Osteocyte (in vitro differentiated cells): ENCODE measurements at regions not wholly inside any gene's neighbourhood (a gene's known extent, or its start where the extent isn't known, plus 50 kb on each side); places are given as distances from the start of the nearest gene placed in this dataset.

Experiments used
- DNase-seq: peaks from one replicate; pipeline ENCODE4 v3.0.0; 2021; ENCODE audit warnings: mixed read lengths; ENCODE audit not compliant: unreplicated experiment; ENCODE audit errors: extremely low spot score
- H3K27ac Mint-ChIP-seq: one replicate; pipeline ENCODE4 v1.8.0; 2021; ENCODE audit warnings: mild to moderate bottlenecking, mixed read lengths; ENCODE audit not compliant: unreplicated experiment
- H3K27me3 Mint-ChIP-seq: one replicate; pipeline ENCODE4 v1.8.0; 2021; ENCODE audit warnings: mixed read lengths; ENCODE audit not compliant: unreplicated experiment
- H3K36me3 Mint-ChIP-seq: one replicate; pipeline ENCODE4 v1.8.0; 2021; ENCODE audit warnings: mixed read lengths; ENCODE audit not compliant: unreplicated experiment
- H3K4me1 Mint-ChIP-seq: one replicate; pipeline ENCODE4 v1.8.0; 2021; ENCODE audit warnings: mixed read lengths; ENCODE audit not compliant: unreplicated experiment
- H3K4me3 Mint-ChIP-seq: one replicate; pipeline ENCODE4 v1.8.0; 2021; ENCODE audit warnings: mild to moderate bottlenecking, moderate library complexity, mixed read lengths; ENCODE audit not compliant: unreplicated experiment
- H3K9me3 Mint-ChIP-seq: one replicate; pipeline ENCODE4 v1.8.0; 2021; ENCODE audit warnings: mixed read lengths; ENCODE audit not compliant: unreplicated experiment
- TF ChIP-seq, protein P1 (sequence below): fragments of 200-600 bp; sonication (generic); IDR thresholded peaks from 2 replicates; pipeline ENCODE4 v1.5.0; 2021; ENCODE audit warnings: antibody characterized with exemption, mild to moderate bottlenecking, moderate library complexity

DNA sequence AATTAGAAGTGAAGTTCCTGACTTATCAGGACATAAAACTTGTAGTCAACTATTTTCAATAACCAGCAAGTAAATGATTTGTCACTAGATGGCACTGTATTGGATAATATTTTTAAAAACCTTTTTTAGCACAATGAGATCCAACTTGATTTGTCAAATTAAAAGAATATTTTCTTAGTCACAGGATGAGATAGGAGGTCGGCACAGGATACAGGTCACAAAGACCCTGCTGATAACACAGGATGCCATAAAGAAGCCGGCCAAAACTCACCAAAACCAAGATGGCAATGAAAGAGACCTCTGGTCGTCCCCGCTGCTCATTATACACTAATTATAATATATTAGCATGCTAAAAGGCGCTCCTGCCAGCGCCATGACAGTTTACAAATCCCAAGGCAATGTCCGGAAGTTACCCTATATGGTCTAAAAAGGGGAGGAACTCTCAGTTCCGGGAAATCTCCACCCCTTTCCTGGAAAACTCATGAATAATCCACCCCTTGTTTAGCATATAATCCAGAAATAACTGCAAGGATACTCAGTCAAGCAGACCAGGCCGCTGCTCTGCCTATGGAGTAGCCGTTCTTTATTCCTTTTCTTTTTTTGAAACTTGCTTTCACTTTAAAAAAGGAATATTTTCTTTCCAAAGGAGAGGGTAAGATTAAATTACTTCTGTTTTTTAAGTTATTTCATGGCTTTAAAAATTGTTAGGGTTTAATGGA, 255.7 kb upstream of the MKLN1 start:
- no peak for DNase-seq
- TF ChIP-seq, protein P1, sequence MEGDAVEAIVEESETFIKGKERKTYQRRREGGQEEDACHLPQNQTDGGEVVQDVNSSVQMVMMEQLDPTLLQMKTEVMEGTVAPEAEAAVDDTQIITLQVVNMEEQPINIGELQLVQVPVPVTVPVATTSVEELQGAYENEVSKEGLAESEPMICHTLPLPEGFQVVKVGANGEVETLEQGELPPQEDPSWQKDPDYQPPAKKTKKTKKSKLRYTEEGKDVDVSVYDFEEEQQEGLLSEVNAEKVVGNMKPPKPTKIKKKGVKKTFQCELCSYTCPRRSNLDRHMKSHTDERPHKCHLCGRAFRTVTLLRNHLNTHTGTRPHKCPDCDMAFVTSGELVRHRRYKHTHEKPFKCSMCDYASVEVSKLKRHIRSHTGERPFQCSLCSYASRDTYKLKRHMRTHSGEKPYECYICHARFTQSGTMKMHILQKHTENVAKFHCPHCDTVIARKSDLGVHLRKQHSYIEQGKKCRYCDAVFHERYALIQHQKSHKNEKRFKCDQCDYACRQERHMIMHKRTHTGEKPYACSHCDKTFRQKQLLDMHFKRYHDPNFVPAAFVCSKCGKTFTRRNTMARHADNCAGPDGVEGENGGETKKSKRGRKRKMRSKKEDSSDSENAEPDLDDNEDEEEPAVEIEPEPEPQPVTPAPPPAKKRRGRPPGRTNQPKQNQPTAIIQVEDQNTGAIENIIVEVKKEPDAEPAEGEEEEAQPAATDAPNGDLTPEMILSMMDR: peak; percentile 55
- Mint-ChIP-seq H3K4me3 (no peak overlapping the region), H3K27ac (peak overlapping the region; percentile 40), H3K27me3 (no peaks in the 10 kb centered on the region), H3K4me1 (peaks cover 27% of the 10 kb centered on the region), H3K36me3 (peaks cover 17% of the 10 kb centered on the region), H3K9me3 (no peaks in the 10 kb centered on the region)

DNA sequence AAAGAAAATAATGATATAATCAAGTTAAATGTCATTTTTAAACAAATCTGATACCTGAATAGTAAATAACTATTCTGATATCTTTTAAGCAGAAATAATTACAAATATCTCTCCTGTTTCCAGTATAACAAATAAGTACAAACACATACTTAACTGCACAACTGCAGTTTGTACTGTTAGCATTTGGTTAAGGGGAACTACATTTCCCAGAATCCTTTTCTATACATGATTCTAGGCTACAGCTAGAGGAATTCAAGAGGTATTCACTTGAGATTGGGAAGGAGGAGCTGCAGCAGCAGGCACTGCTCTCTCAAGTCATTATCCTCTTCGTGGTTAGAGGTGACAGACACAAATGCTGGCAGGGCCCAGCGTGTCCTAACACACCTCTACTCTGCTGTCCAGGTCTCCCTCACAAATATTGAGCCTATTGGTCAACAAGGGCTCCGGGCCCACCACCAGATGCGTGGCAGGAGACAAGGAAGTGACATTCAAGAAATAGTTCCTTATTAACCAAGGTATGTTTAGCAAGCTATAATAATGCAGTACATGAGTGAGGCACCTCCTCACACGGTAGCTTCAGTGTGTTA, 255.1 kb upstream of the MKLN1 start:
- TF ChIP-seq, protein P1: no peak
- Mint-ChIP-seq H3K27ac (no peak overlapping the region), H3K36me3 (peaks cover 19% of the 10 kb centered on the region), H3K27me3 (no peaks in the 10 kb centered on the region), H3K4me3 (no peak overlapping the region), H3K4me1 (peaks cover 27% of the 10 kb centered on the region), H3K9me3 (no peaks in the 10 kb centered on the region)
- DNase-seq: no peak

DNA sequence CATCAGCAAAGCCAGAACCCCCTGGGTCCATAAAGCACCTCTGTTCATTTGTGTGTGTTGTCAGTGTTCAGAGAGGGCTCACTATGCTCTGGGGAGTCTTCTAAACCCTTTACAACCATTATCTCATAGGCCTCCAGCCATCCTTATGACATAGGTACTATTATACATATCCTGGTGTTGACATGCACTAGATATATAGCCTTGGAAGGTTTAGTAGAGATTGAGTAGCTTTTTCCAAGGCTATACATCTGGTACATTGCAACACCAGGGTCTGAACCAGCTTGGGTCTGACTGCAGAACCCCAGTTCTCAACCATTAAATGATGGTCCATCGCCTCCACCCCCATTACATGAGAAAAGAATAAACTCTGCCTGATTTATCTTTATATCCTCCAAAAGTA, 253.6 kb upstream of the MKLN1 start:
- no peak overlapping the region for H3K4me3 Mint-ChIP-seq
- DNase-seq: no peak
- TF ChIP-seq, protein P1: no peak
- peaks cover 24% of the 10 kb centered on the region for H3K4me1 Mint-ChIP-seq
- H3K27ac Mint-ChIP-seq: no peak overlapping the region
- H3K36me3 Mint-ChIP-seq: peaks cover 19% of the 10 kb centered on the region
- no peaks in the 10 kb centered on the region for H3K9me3 Mint-ChIP-seq
- H3K27me3 Mint-ChIP-seq: no peaks in the 10 kb centered on the region

DNA sequence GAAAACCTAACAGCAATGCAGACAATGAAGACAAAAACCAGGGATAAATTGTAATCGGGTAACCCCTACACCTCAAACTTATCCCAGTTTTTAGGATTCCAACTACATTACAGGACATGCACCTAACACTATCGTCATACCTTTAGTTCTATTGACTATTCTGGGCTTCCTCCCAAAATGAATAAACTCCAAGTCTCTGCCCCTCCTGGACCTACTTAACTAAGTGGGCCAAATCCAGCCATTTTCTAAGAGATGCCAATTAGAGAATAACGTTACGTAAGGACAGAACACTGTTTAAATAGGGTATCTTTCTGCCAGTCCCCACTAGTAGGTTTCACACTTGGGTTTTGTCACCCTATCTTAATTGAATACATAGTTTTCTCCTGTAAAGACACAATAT, 253.1 kb upstream of the MKLN1 start:
- Mint-ChIP-seq H3K27me3 (no peaks in the 10 kb centered on the region), H3K9me3 (no peaks in the 10 kb centered on the region), H3K27ac (no peak overlapping the region), H3K4me3 (no peak overlapping the region), H3K4me1 (peaks cover 19% of the 10 kb centered on the region), H3K36me3 (peaks cover 19% of the 10 kb centered on the region)
- DNase-seq: no peak
- TF ChIP-seq, protein P1: no peak

DNA sequence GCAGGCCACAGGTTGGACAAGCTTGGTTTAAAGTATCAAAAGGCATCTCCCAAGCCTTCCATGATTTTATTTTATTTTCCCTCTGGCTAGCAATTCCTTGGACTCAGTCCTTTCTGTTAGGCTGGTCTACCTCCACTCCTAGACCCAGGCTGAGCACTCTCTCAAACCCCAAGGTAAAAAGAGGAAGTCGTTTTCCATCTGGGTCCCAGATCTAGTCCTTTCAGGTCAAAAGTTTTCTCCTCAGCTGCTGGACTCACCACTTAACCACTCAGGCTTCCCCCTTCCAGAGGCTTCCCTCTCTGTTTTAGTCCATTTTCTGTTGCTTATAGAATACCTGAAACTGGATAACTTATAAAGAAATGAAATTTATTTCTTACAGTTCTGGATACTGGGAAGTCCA, 252.3 kb upstream of the MKLN1 start:
- no peak overlapping the region for H3K4me3 Mint-ChIP-seq
- DNase-seq: no peak
- H3K27me3 Mint-ChIP-seq: no peaks in the 10 kb centered on the region
- H3K27ac Mint-ChIP-seq: no peak overlapping the region
- TF ChIP-seq, protein P1: no peak
- peaks cover 19% of the 10 kb centered on the region for H3K36me3 Mint-ChIP-seq
- H3K9me3 Mint-ChIP-seq: no peaks in the 10 kb centered on the region
- H3K4me1 Mint-ChIP-seq: peaks cover 17% of the 10 kb centered on the region
